Activated naive CD4-positive, alpha-beta T cell treated with anti-CD3 and anti-CD28 coated beads for 36 hours (primary cell): ENCODE measurements at regions not wholly inside any gene's neighbourhood (a gene's known extent, or its start where the extent isn't known, plus 50 kb on each side); places are given as distances from the start of the nearest gene placed in this dataset.
"Not testable (repeated sequence)": the region's sequence is repeated elsewhere in the genome, so short reads cannot be mapped to it uniquely, and the experiment has no call there.

Experiments
- CTCF ChIA-PET: fragments of 350-600 bp; sonication (Branson Sonifier 250); formaldehyde crosslinking; loops from one replicate; lab custom pipeline; 2021; ENCODE audit warnings: antibody characterized with exemption; lab: Charles Lee
- DNase-seq: peaks from one replicate; pipeline ENCODE4 v3.0.0-alpha.2; 2020
- H3K27ac Mint-ChIP-seq: one replicate; pipeline ENCODE4 v1.8.0; 2021; ENCODE audit warnings: mild to moderate bottlenecking, mixed read lengths
- H3K27me3 Mint-ChIP-seq: one replicate; pipeline ENCODE4 v1.8.0; 2021; ENCODE audit warnings: low read depth, mixed read lengths
- H3K36me3 Mint-ChIP-seq: one replicate; pipeline ENCODE4 v1.8.0; 2021; ENCODE audit warnings: low read depth, mixed read lengths
- H3K4me1 Mint-ChIP-seq: one replicate; pipeline ENCODE4 v1.8.0; 2021; ENCODE audit warnings: low read depth, mixed read lengths
- H3K4me3 Mint-ChIP-seq: one replicate; pipeline ENCODE4 v1.8.0; 2021; ENCODE audit warnings: mild to moderate bottlenecking, moderate library complexity, mixed read lengths
- H3K9me3 Mint-ChIP-seq: one replicate; pipeline ENCODE4 v1.8.0; 2021; ENCODE audit warnings: mixed read lengths
- intact Hi-C: fragments of 100-400 bp; cut with micrococcal nuclease; formaldehyde crosslinking; loops from one replicate; pipeline ENCODE4 v1.15.1; 2023

- intact Hi-C loops = no loop called here
- Mint-ChIP-seq H3K27me3 (no peaks in the 10 kb centered on the region), H3K27ac (no peak overlapping the region), H3K4me1 (no peaks in the 10 kb centered on the region), H3K36me3 (no peaks in the 10 kb centered on the region), H3K9me3 (no peaks in the 10 kb centered on the region), H3K4me3 (no peak overlapping the region)
- no peak for DNase-seq
- CTCF ChIA-PET = interaction anchor here (0.5 kb wide), 1 partner anchor 340 kb away, joined by 3 read pairs; no protein-coding TSS in a partner anchor
Observed at GRCh38 chr2:15755528-15755927, 163.9 kb downstream of the DDX1 start.

DNA sequence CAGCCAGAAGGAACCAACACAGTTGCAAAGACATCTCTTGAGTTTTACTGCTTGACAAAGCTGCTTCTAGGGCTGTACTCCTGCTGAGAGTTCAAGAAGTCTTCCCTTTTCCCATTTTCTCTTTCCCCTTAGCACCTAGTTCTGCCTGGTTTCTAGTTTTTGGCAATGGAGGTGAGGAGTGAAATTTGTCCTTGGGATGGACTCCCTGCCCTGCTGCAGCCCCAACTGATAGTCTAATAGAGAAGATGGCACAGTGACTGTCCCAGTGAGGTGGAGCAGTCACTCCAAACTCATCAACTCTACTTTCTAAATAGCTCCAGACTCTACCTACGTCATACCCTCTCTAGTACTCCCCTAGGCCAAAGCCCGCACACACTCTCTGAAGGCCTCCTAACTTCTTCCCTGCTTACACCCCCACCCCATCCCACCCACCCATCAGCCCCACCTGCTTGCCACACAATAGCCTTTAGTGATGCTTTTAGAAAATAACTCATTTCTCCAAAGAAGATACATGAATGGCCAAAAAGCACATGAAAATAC, 164.4 kb downstream of the DDX1 start:
- intact Hi-C loops = no loop called here
- no peaks in the 10 kb centered on the region for H3K36me3 Mint-ChIP-seq
- CTCF ChIA-PET = interaction anchor here (0.5 kb wide), 1 partner anchor 340 kb away, joined by 3 read pairs; no protein-coding TSS in a partner anchor
- H3K4me1 Mint-ChIP-seq = no peaks in the 10 kb centered on the region
- no peak overlapping the region for H3K4me3 Mint-ChIP-seq
- no peak overlapping the region for H3K27ac Mint-ChIP-seq
- H3K9me3 Mint-ChIP-seq = no peaks in the 10 kb centered on the region
- H3K27me3 Mint-ChIP-seq = no peaks in the 10 kb centered on the region
- no peak for DNase-seq

GRCh38 chr2:15756882-15757819, 165.5 kb downstream of the DDX1 start:
- H3K27ac Mint-ChIP-seq = no peak overlapping the region
- no peaks in the 10 kb centered on the region for H3K4me1 Mint-ChIP-seq
- no peaks in the 10 kb centered on the region for H3K27me3 Mint-ChIP-seq
- DNase-seq = no peak
- H3K36me3 Mint-ChIP-seq = no peaks in the 10 kb centered on the region
- no peak overlapping the region for H3K4me3 Mint-ChIP-seq
- CTCF ChIA-PET = interaction anchor here (1.4 kb wide), 1 partner anchor 9 kb away, joined by 3 read pairs; no protein-coding TSS in a partner anchor
- no peaks in the 10 kb centered on the region for H3K9me3 Mint-ChIP-seq
- intact Hi-C loops = no loop called here

GRCh38 chr2:15757820-15758586, 166.3 kb downstream of the DDX1 start:
- DNase-seq = no peak
- no peak overlapping the region for H3K27ac Mint-ChIP-seq
- no peaks in the 10 kb centered on the region for H3K36me3 Mint-ChIP-seq
- no peaks in the 10 kb centered on the region for H3K27me3 Mint-ChIP-seq
- H3K9me3 Mint-ChIP-seq = no peaks in the 10 kb centered on the region
- H3K4me3 Mint-ChIP-seq = no peak overlapping the region
- H3K4me1 Mint-ChIP-seq = no peaks in the 10 kb centered on the region
- CTCF ChIA-PET = interaction anchor here (1.4 kb wide), 1 partner anchor 10 kb away, joined by 3 read pairs; no protein-coding TSS in a partner anchor
- intact Hi-C loops = no loop called here

- no peak for DNase-seq
- intact Hi-C loops = no loop called here
- CTCF ChIA-PET = no interaction called here
- no peaks in the 10 kb centered on the region for H3K27me3 Mint-ChIP-seq
- H3K9me3 Mint-ChIP-seq = no peaks in the 10 kb centered on the region
- no peaks in the 10 kb centered on the region for H3K36me3 Mint-ChIP-seq
- H3K4me3 Mint-ChIP-seq = no peak overlapping the region
- H3K4me1 Mint-ChIP-seq = no peaks in the 10 kb centered on the region
- no peak overlapping the region for H3K27ac Mint-ChIP-seq
Observed at GRCh38 chr2:15758848-15759247, 167.2 kb downstream of the DDX1 start.

DNA sequence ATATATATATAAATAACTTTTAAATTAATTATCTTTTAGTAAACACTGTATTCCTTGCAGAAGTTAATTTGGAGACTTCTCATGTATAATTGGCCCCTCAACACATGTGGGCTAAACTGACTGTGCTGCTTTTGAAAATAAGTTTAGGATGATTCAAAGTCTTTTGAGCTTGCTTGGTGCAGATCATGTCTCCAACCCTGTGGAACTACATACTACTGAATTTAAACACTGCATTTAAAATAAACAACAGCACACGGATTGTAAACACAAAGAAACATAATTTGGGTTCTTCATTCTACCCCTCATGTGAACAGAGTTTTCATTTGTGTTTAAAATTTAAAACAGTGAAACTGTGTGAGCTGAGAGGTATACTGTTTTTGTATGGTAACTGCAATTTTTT, 167.7 kb downstream of the DDX1 start:
- CTCF ChIA-PET = no interaction called here
- Mint-ChIP-seq H3K27ac (no peak overlapping the region), H3K4me1 (no peaks in the 10 kb centered on the region), H3K27me3 (no peaks in the 10 kb centered on the region), H3K36me3 (no peaks in the 10 kb centered on the region), H3K9me3 (no peaks in the 10 kb centered on the region), H3K4me3 (no peak overlapping the region)
- DNase-seq = no peak
- intact Hi-C loops = no loop called here

- H3K9me3 Mint-ChIP-seq, H3K36me3 Mint-ChIP-seq, H3K4me3 Mint-ChIP-seq, H3K27ac Mint-ChIP-seq, intact Hi-C loops, H3K4me1 Mint-ChIP-seq, DNase-seq, H3K27me3 Mint-ChIP-seq: not testable (repeated sequence)
- CTCF ChIA-PET = interaction anchor here (0.6 kb wide), 1 partner anchor 125 kb away, joined by 10 read pairs; no protein-coding TSS in a partner anchor
Observed at GRCh38 chr2:15759791-15760190, 168.1 kb downstream of the DDX1 start.

- Mint-ChIP-seq H3K36me3 (no peaks in the 10 kb centered on the region), H3K4me3 (no peak overlapping the region), H3K27me3 (no peaks in the 10 kb centered on the region), H3K27ac (no peak overlapping the region), H3K9me3 (no peaks in the 10 kb centered on the region), H3K4me1 (no peaks in the 10 kb centered on the region)
- CTCF ChIA-PET = interaction anchor here (0.6 kb wide), 1 partner anchor 126 kb away, joined by 10 read pairs; no protein-coding TSS in a partner anchor
- intact Hi-C loops = no loop called here
- no peak for DNase-seq
Observed at GRCh38 chr2:15760232-15760910, 168.7 kb downstream of the DDX1 start.

DNA sequence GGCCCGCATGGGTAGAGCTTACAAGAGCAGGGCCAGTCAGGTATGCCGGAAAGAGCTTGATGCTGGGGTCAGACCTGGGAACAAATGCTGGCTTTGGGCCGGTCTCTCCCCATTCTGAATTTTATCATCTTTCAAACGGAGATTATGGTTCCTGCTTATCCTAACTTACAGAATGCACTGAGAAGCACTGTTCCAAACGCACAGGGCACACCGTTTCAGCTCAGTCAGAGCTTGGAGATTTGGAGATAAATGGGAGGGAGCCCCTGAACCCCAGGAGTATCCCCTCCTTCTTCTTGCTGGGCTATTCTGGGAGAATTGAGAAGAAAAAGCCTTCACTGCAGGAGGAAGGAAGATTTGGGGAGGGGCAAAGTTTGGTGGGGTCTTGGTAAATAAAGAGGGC, 169.4 kb downstream of the DDX1 start:
- Mint-ChIP-seq H3K27ac (no peak overlapping the region), H3K4me1 (no peaks in the 10 kb centered on the region), H3K9me3 (no peaks in the 10 kb centered on the region), H3K36me3 (no peaks in the 10 kb centered on the region), H3K4me3 (no peak overlapping the region), H3K27me3 (no peaks in the 10 kb centered on the region)
- no peak for DNase-seq
- CTCF ChIA-PET = no interaction called here
- intact Hi-C loops = no loop called here

DNA sequence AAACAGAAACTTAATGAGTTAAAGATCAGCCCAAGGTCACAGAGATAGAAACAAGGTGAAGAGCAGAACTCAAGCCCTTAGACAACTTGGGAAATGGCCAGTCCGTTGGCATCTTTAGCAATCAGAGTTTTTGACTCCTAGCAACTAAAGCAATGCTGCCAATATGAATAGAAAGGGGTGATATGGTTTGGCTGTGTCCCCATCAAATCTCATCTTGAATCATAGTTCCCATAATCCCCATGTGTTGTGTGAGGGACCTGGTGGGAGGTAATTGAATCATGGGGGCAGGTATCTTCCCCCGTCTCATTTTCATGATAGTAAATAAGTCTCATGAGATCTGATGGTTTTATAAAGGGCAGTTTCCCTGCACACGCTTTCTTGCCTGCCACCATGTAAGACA, 170.2 kb downstream of the DDX1 start:
- CTCF ChIA-PET = no interaction called here
- Mint-ChIP-seq H3K36me3 (no peaks in the 10 kb centered on the region), H3K4me3 (no peak overlapping the region), H3K4me1 (no peaks in the 10 kb centered on the region), H3K27ac (no peak overlapping the region), H3K27me3 (no peaks in the 10 kb centered on the region), H3K9me3 (no peaks in the 10 kb centered on the region)
- intact Hi-C loops = no loop called here
- DNase-seq = no peak

- H3K27ac Mint-ChIP-seq = no peak overlapping the region
- CTCF ChIA-PET = no interaction called here
- H3K27me3 Mint-ChIP-seq = no peaks in the 10 kb centered on the region
- DNase-seq = no peak
- no peaks in the 10 kb centered on the region for H3K36me3 Mint-ChIP-seq
- no peaks in the 10 kb centered on the region for H3K4me1 Mint-ChIP-seq
- H3K9me3 Mint-ChIP-seq = no peaks in the 10 kb centered on the region
- no peak overlapping the region for H3K4me3 Mint-ChIP-seq
- intact Hi-C loops = no loop called here
Observed at GRCh38 chr2:15762449-15762848, 170.8 kb downstream of the DDX1 start.
